ENCODE measurements at regions not wholly inside any gene's neighbourhood (a gene's known extent, or its start where the extent isn't known, plus 50 kb on each side); places are given as distances from the start of the nearest gene placed in this dataset.

- TF ChIP-seq POLR2A (IDR thresholded peaks at IDR 0.05; ENCODE audit: extremely low read depth, insufficient read length) (no peak), CTCF (IDR thresholded peaks at IDR 0.05; ENCODE audit: low read depth, low read length) (no peak), MAX (IDR thresholded peaks at IDR 0.05; ENCODE audit: low read depth, low read length) (no peak)
Measured at GRCh38 chr2:45253151-45253550, 243.9 kb upstream of the SIX2 start.

Measured in NB4 (cell line).